ENCODE measurements at regions not wholly inside any gene's neighbourhood (a gene's known extent, or its start where the extent isn't known, plus 50 kb on each side); places are given as distances from the start of the nearest gene placed in this dataset.

GRCh38 chr18:45416168-45416567 is 199.1 kb upstream of the SLC14A2 start:
- TF ChIP-seq CTCF (IDR thresholded peaks at IDR 0.05) (no peak), POLR2AphosphoS5 (IDR thresholded peaks at IDR 0.05) (no peak), POLR2A (IDR thresholded peaks at IDR 0.05) (no peak)
- no peaks in the 10 kb centered on the region for H3K27me3 ChIP-seq
- no peak overlapping the region for H3K27ac ChIP-seq
- no peak overlapping the region for H3K4me3 ChIP-seq
- DNase-seq (ENCODE audit: low spot score in 2 of 2) = no peak
- intact Hi-C loops (cut with DNase I; ENCODE audit: low total_unique reads) = no loop called here
- no peaks in the 10 kb centered on the region for H3K4me1 ChIP-seq
- no peaks in the 10 kb centered on the region for H3K36me3 ChIP-seq
- no peaks in the 10 kb centered on the region for H3K9me3 ChIP-seq

GRCh38 chr18:45417392-45417791 is 197.9 kb upstream of the SLC14A2 start:
- Histone ChIP-seq H3K27me3 (no peaks in the 10 kb centered on the region), H3K4me3 (no peak overlapping the region), H3K36me3 (no peaks in the 10 kb centered on the region), H3K4me1 (no peaks in the 10 kb centered on the region), H3K27ac (no peak overlapping the region), H3K9me3 (no peaks in the 10 kb centered on the region)
- intact Hi-C loops (cut with DNase I; ENCODE audit: low total_unique reads) = no loop called here
- no peak for DNase-seq (ENCODE audit: low spot score in 2 of 2)
- no peak for TF ChIP-seq POLR2AphosphoS5 (IDR thresholded peaks at IDR 0.05)
- TF ChIP-seq POLR2A (IDR thresholded peaks at IDR 0.05) = no peak
- TF ChIP-seq CTCF (IDR thresholded peaks at IDR 0.05) = no peak

- no peak overlapping the region for H3K4me3 ChIP-seq
- TF ChIP-seq CTCF (IDR thresholded peaks at IDR 0.05) (no peak), POLR2A (IDR thresholded peaks at IDR 0.05) (no peak)
- H3K27ac ChIP-seq = no peak overlapping the region
- H3K9me3 ChIP-seq = no peaks in the 10 kb centered on the region
- no peaks in the 10 kb centered on the region for H3K27me3 ChIP-seq
- H3K36me3 ChIP-seq = no peaks in the 10 kb centered on the region
- H3K4me1 ChIP-seq = no peaks in the 10 kb centered on the region
- no peak for DNase-seq (ENCODE audit: low spot score in 2 of 2)
- intact Hi-C loops (cut with DNase I; ENCODE audit: low total_unique reads) = no loop called here
Measured at GRCh38 chr18:45423659-45424058, 191.6 kb upstream of the SLC14A2 start.

GRCh38 chr18:45430041-45430440 is 185.2 kb upstream of the SLC14A2 start:
- no peak overlapping the region for H3K4me3 ChIP-seq
- H3K9me3 ChIP-seq = no peaks in the 10 kb centered on the region
- DNase-seq (ENCODE audit: low spot score in 2 of 2) = no peak
- intact Hi-C loops (cut with DNase I; ENCODE audit: low total_unique reads) = no loop called here
- H3K36me3 ChIP-seq = no peaks in the 10 kb centered on the region
- H3K27ac ChIP-seq = no peak overlapping the region
- TF ChIP-seq CTCF (IDR thresholded peaks at IDR 0.05) (no peak), POLR2A (IDR thresholded peaks at IDR 0.05) (no peak), POLR2AphosphoS5 (IDR thresholded peaks at IDR 0.05) (no peak)
- no peaks in the 10 kb centered on the region for H3K4me1 ChIP-seq
- no peaks in the 10 kb centered on the region for H3K27me3 ChIP-seq

GRCh38 chr18:45435810-45436209 is 179.5 kb upstream of the SLC14A2 start:
- DNase-seq (ENCODE audit: low spot score in 2 of 2) = no peak
- H3K4me3 ChIP-seq = no peak overlapping the region
- H3K4me1 ChIP-seq = no peaks in the 10 kb centered on the region

More at GRCh38 chr18:45435810-45436209, 179.5 kb upstream of the SLC14A2 start:
- intact Hi-C loops (cut with DNase I; ENCODE audit: low total_unique reads) = no loop called here
- no peak overlapping the region for H3K27ac ChIP-seq
- no peak for TF ChIP-seq POLR2AphosphoS5 (IDR thresholded peaks at IDR 0.05)
- no peak for TF ChIP-seq CTCF (IDR thresholded peaks at IDR 0.05)
- no peak for TF ChIP-seq POLR2A (IDR thresholded peaks at IDR 0.05)
- H3K9me3 ChIP-seq = no peaks in the 10 kb centered on the region
- no peaks in the 10 kb centered on the region for H3K36me3 ChIP-seq
- H3K27me3 ChIP-seq = no peaks in the 10 kb centered on the region

All from breast epithelium (tissue), 4 donors.